IMR-90 (cell line): ENCODE measurements at regions not wholly inside any gene's neighbourhood (a gene's known extent, or its start where the extent isn't known, plus 50 kb on each side); places are given as distances from the start of the nearest gene placed in this dataset.

ENCODE experiments used
- ATAC-seq: fragments of 200-7000 bp; cut with Tn5 transposase; 2 replicates; pipeline ENCODE4 v1.9.1; 2020; ENCODE audit warnings: low read depth, mild to moderate bottlenecking, moderate library complexity
- BruUV-seq: library from RNA; stranded (reverse); fragments of 400-500 nt; replicated peaks from 2 replicates; lab custom pipeline; 2021; lab: Mats Ljungman, UMichigan
- CTCF ChIA-PET: fragments of 300-600 bp; formaldehyde crosslinking; extraction: SDS; loops from one replicate; lab custom pipeline; 2021; ENCODE audit warnings: antibody characterized with exemption; lab: Yijun Ruan, JAX
- POLR2A ChIA-PET: fragments of 300-600 bp; sonication (Branson Sonifier 250); formaldehyde crosslinking; loops from one replicate; lab custom pipeline; 2022; ENCODE audit warnings: antibody characterized with exemption; ENCODE audit not compliant: unreplicated experiment; lab: Charles Lee
- DNase-seq: peaks from one replicate; pipeline ENCODE4 v3.0.0; 2013
- H2AFZ ChIP-seq: replicated peaks from 2 replicates; pipeline ENCODE3; 2013; ENCODE audit warnings: low read length, mild to moderate bottlenecking; ENCODE audit not compliant: poor library complexity
- H2AK5ac ChIP-seq: 2 replicates; pipeline ENCODE4 v1.6.1; 2013; ENCODE audit warnings: low read depth, low read length, inconsistent platforms
- H2AK9ac ChIP-seq: replicated peaks from 2 replicates; pipeline ENCODE3; 2013; ENCODE audit warnings: mild to moderate bottlenecking, low read depth, low read length, moderate library complexity; ENCODE audit not compliant: poor library complexity
- H2BK120ac ChIP-seq: 2 replicates; pipeline ENCODE4 v1.6.1; 2013; ENCODE audit warnings: low read depth, low read length, inconsistent platforms
- H2BK15ac ChIP-seq: 3 replicates; pipeline ENCODE4 v1.6.1; 2013; ENCODE audit warnings: low read depth, low read length, inconsistent platforms
- H2BK20ac ChIP-seq: 2 replicates; pipeline ENCODE4 v1.6.1; 2013; ENCODE audit warnings: low read depth, mild to moderate bottlenecking, inconsistent platforms, low read length, moderate library complexity
- H2BK5ac ChIP-seq: 2 replicates; pipeline ENCODE4 v1.6.1; 2013; ENCODE audit warnings: mild to moderate bottlenecking, low read depth, low read length, inconsistent platforms; ENCODE audit not compliant: poor library complexity, severe bottlenecking
- H3K14ac ChIP-seq: replicated peaks from 2 replicates; pipeline ENCODE4 v1.6.1; 2013; ENCODE audit warnings: low read depth, low read length, inconsistent platforms
- H3K18ac ChIP-seq: 2 replicates; pipeline ENCODE4 v1.6.1; 2013; ENCODE audit warnings: low read depth, low read length, control low read depth
- H3K23ac ChIP-seq: 2 replicates; pipeline ENCODE4 v1.6.1; 2013; ENCODE audit warnings: low read depth, low read length, inconsistent platforms
- H3K27ac ChIP-seq: 2 replicates; pipeline ENCODE4 v1.5.1; 2013; ENCODE audit warnings: mild to moderate bottlenecking, control low read depth, low read length; ENCODE audit not compliant: insufficient read depth
- H3K27me3 ChIP-seq: 2 replicates; pipeline ENCODE4 v1.6.1; 2013; ENCODE audit warnings: low read length; ENCODE audit not compliant: control insufficient read depth, insufficient read depth
- H3K36me3 ChIP-seq: 2 replicates; pipeline ENCODE4 v1.6.1; 2013; ENCODE audit warnings: low read length, mixed read lengths; ENCODE audit not compliant: control insufficient read depth, insufficient read depth
- H3K4ac ChIP-seq: 2 replicates; pipeline ENCODE4 v1.6.1; 2013; ENCODE audit warnings: low read depth, low read length, inconsistent platforms
- H3K4me1 ChIP-seq: 2 replicates; pipeline ENCODE4 v1.6.1; 2013; ENCODE audit warnings: low read length, mixed read lengths; ENCODE audit not compliant: control insufficient read depth, insufficient read depth
- H3K4me2 ChIP-seq: 2 replicates; pipeline ENCODE4 v1.6.1; 2013; ENCODE audit warnings: low read depth, mild to moderate bottlenecking, control low read depth, low read length, moderate library complexity
- H3K4me3 ChIP-seq: 2 replicates; pipeline ENCODE4 v1.5.1; 2013; ENCODE audit warnings: low read depth, mild to moderate bottlenecking, control low read depth, low read length, moderate library complexity; ENCODE audit not compliant: insufficient read depth
- H3K56ac ChIP-seq: 2 replicates; pipeline ENCODE4 v1.6.1; 2013; ENCODE audit warnings: low read length, inconsistent platforms; ENCODE audit not compliant: insufficient read depth; ENCODE audit errors: extremely low read depth
- H3K79me1 ChIP-seq, 2 experiments: 2 replicates each; pipeline ENCODE4 v1.6.1; 2013; ENCODE audit warnings: low read length in 2 of 2, inconsistent platforms in 1 of 2, low read depth in 1 of 2
- H3K9ac ChIP-seq: 2 replicates; pipeline ENCODE4 v1.6.1; 2013; ENCODE audit warnings: low read depth, low read length, control low read depth
- H3K9me1 ChIP-seq: 2 replicates; pipeline ENCODE4 v1.6.1; 2013; ENCODE audit warnings: low read length, inconsistent platforms; ENCODE audit not compliant: insufficient read depth
- H3K9me3 ChIP-seq: 2 replicates; pipeline ENCODE4 v1.6.1; 2013; ENCODE audit warnings: low read length; ENCODE audit not compliant: control insufficient read depth, insufficient read depth
- H4K20me1 ChIP-seq: 2 replicates; pipeline ENCODE4 v1.6.1; 2013; ENCODE audit warnings: low read length, inconsistent platforms; ENCODE audit not compliant: insufficient read depth
- H4K5ac ChIP-seq: 2 replicates; pipeline ENCODE4 v1.6.1; 2013; ENCODE audit warnings: mild to moderate bottlenecking, low read depth, low read length, control low read depth
- H4K8ac ChIP-seq, 2 experiments: 2 replicates each; pipeline ENCODE4 v1.6.1; 2013; ENCODE audit warnings: low read depth in 2 of 2, low read length in 2 of 2, control low read depth in 1 of 2, inconsistent platforms in 1 of 2
- H4K91ac ChIP-seq: 2 replicates; pipeline ENCODE4 v1.6.1; 2013; ENCODE audit warnings: low read depth, low read length, inconsistent platforms; ENCODE audit not compliant: insufficient read depth
- BHLHE40 ChIP-seq: fragments of 150-350 bp; IDR thresholded peaks from 2 replicates; pipeline ENCODE4 v1.6.1; 2016; ENCODE audit warnings: mild to moderate bottlenecking, low read depth, low read length
- CEBPB ChIP-seq: IDR thresholded peaks from 2 replicates; pipeline ENCODE4 v1.6.1; 2012; ENCODE audit warnings: low read depth, low read length, improper control_type of control experiment
- CHD1 ChIP-seq: IDR thresholded peaks from 2 replicates; pipeline ENCODE4 v1.6.1; 2012; ENCODE audit warnings: low read depth, low read length, improper control_type of control experiment
- ELK1 ChIP-seq: fragments of 150-350 bp; IDR thresholded peaks from 2 replicates; pipeline ENCODE4 v1.6.1; 2016; ENCODE audit warnings: low read depth, mild to moderate bottlenecking, low read length, moderate library complexity, borderline replicate concordance
- FOS ChIP-seq: fragments of 150-350 bp; IDR thresholded peaks from 2 replicates; pipeline ENCODE4 v1.6.1; 2016; ENCODE audit warnings: low read depth, low read length
- MAFK ChIP-seq: IDR thresholded peaks from 2 replicates; pipeline ENCODE4 v1.6.1; 2012; ENCODE audit warnings: low read depth, low read length, improper control_type of control experiment
- MXI1 ChIP-seq: IDR thresholded peaks from 2 replicates; pipeline ENCODE4 v1.6.1; 2012; ENCODE audit warnings: low read depth, mild to moderate bottlenecking, low read length, moderate library complexity, borderline replicate concordance
- NFE2L2 ChIP-seq: fragments of 150-350 bp; IDR thresholded peaks from 2 replicates; pipeline ENCODE4 v1.6.1; 2016; ENCODE audit warnings: low read depth, mild to moderate bottlenecking, low read length
- POLR2A ChIP-seq: IDR thresholded peaks from 2 replicates; pipeline ENCODE4 v1.6.1; 2012; ENCODE audit warnings: mild to moderate bottlenecking, low read depth, low read length
- RAD21 ChIP-seq: IDR thresholded peaks from 2 replicates; pipeline ENCODE4 v1.6.1; 2012; ENCODE audit warnings: low read length, improper control_type of control experiment
- RCOR1 ChIP-seq: IDR thresholded peaks from 2 replicates; pipeline ENCODE4 v1.6.1; 2012; ENCODE audit warnings: mild to moderate bottlenecking, low read length, improper control_type of control experiment; ENCODE audit not compliant: insufficient replicate concordance
- RFX5 ChIP-seq: IDR thresholded peaks from 2 replicates; pipeline ENCODE4 v1.8.0; 2012; ENCODE audit warnings: low read depth, mild to moderate bottlenecking, low read length, moderate library complexity
- SMC3 ChIP-seq: fragments of 150-350 bp; IDR thresholded peaks from 2 replicates; pipeline ENCODE4 v1.6.1; 2016; ENCODE audit warnings: low read depth, mild to moderate bottlenecking, antibody characterized with exemption, low read length, moderate library complexity
- USF2 ChIP-seq: fragments of 150-350 bp; IDR thresholded peaks from 2 replicates; pipeline ENCODE4 v1.6.1; 2017; ENCODE audit warnings: mild to moderate bottlenecking, antibody characterized with exemption, low read length, low read depth
- dilution Hi-C: fragments of 300-500 bp; cut with HindIII; formaldehyde crosslinking; loops from one replicate; pipeline ENCODE4 v1.14.3; 2018; ENCODE audit warnings: low sequenced_read_pairs; ENCODE audit not compliant: unreplicated experiment
- in situ Hi-C: fragments of 300-500 bp; cut with MboI; formaldehyde crosslinking; loops from 3 replicates; pipeline ENCODE4 v1.14.3; 2019; ENCODE audit warnings: low sequenced_read_pairs, inconsistent platforms, mixed read lengths
- intact Hi-C: fragments of 100-400 bp; cut with micrococcal nuclease; formaldehyde crosslinking; loops from 2 replicates; pipeline ENCODE4 v1.10.0; 2022
- TF ChIP-seq, protein P1 (sequence below): conservative IDR thresholded peaks from 2 replicates; pipeline ENCODE4 v1.5.1; 2012; ENCODE audit warnings: mild to moderate bottlenecking, low read depth, low read length, improper control_type of control experiment

DNA sequence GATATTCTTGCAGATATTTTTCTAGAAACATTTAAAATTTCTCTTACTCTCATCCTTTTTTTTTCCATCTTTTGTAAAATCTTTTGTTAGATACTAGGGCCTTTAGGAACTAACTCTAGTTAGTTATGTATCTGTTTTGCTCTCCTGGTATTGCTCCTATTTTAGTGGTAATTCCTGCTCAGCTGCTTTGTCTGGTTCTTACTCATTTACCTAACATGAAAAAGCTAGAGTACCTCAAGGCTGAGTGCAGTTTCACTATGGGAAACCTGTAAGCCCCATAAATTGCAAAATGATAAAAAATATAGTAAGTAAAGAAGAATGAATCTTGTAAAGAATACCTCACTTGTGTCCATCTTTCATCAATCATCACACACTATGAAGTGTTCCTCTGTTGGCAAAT, 1602.0 kb downstream of the GRIK2 start:
- no peak overlapping the region for H4K8ac ChIP-seq
- in situ Hi-C loops (no loop called here), intact Hi-C loops (no loop called here), dilution Hi-C loops (no loop called here)
- H2AK9ac ChIP-seq = no peak overlapping the region
- H3K14ac ChIP-seq = no peak overlapping the region
- H4K20me1 ChIP-seq = no peaks in the 10 kb centered on the region
- H3K4ac ChIP-seq = no peak overlapping the region
- H2BK5ac ChIP-seq = no peak overlapping the region
- no peak overlapping the region for H3K9ac ChIP-seq
- no peak for TF ChIP-seq SMC3
- TF ChIP-seq RFX5 = no peak
- no peak for TF ChIP-seq BHLHE40
- no peak for TF ChIP-seq CHD1
- TF ChIP-seq USF2 = no peak
- TF ChIP-seq ELK1 = no peak
- TF ChIP-seq, protein P1, sequence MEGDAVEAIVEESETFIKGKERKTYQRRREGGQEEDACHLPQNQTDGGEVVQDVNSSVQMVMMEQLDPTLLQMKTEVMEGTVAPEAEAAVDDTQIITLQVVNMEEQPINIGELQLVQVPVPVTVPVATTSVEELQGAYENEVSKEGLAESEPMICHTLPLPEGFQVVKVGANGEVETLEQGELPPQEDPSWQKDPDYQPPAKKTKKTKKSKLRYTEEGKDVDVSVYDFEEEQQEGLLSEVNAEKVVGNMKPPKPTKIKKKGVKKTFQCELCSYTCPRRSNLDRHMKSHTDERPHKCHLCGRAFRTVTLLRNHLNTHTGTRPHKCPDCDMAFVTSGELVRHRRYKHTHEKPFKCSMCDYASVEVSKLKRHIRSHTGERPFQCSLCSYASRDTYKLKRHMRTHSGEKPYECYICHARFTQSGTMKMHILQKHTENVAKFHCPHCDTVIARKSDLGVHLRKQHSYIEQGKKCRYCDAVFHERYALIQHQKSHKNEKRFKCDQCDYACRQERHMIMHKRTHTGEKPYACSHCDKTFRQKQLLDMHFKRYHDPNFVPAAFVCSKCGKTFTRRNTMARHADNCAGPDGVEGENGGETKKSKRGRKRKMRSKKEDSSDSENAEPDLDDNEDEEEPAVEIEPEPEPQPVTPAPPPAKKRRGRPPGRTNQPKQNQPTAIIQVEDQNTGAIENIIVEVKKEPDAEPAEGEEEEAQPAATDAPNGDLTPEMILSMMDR = no peak
- no peak for TF ChIP-seq RAD21
- no peak for TF ChIP-seq MXI1
- no peak for TF ChIP-seq CEBPB
- TF ChIP-seq NFE2L2 = no peak
- no peak for TF ChIP-seq FOS
- TF ChIP-seq RCOR1 = no peak
- TF ChIP-seq POLR2A = no peak
- TF ChIP-seq MAFK = no peak
- H3K4me2 ChIP-seq = no peak overlapping the region
- BruUV-seq = no TSS peak
- H2BK120ac ChIP-seq = no peak overlapping the region
- H3K27me3 ChIP-seq = no peaks in the 10 kb centered on the region
- H2BK15ac ChIP-seq = no peak overlapping the region
- DNase-seq (no peak), ATAC-seq (no peak)
- H3K9me1 ChIP-seq = no peaks in the 10 kb centered on the region
- H3K36me3 ChIP-seq = no peaks in the 10 kb centered on the region
- ChIA-PET CTCF (interaction anchor here (0.7 kb wide), 1 partner anchor 731 kb away, joined by 5 read pairs; no protein-coding TSS in a partner anchor), POLR2A (no interaction called here)
- H2AFZ ChIP-seq = no peak overlapping the region
- H4K91ac ChIP-seq = no peak overlapping the region
- H3K56ac ChIP-seq = no peak overlapping the region
- H3K79me1 ChIP-seq = no peaks in the 10 kb centered on the region
- no peak overlapping the region for H2BK20ac ChIP-seq
- no peak overlapping the region for H2AK5ac ChIP-seq
- no peak overlapping the region for H3K4me3 ChIP-seq
- H3K23ac ChIP-seq = no peak overlapping the region
- H3K9me3 ChIP-seq = no peaks in the 10 kb centered on the region
- no peak overlapping the region for H3K27ac ChIP-seq
- no peaks in the 10 kb centered on the region for H3K4me1 ChIP-seq
- no peak overlapping the region for H4K5ac ChIP-seq
- no peak overlapping the region for H3K18ac ChIP-seq
